Brain microvascular endothelial cell (primary cell): ENCODE measurements at regions not wholly inside any gene's neighbourhood (a gene's known extent, or its start where the extent isn't known, plus 50 kb on each side); places are given as distances from the start of the nearest gene placed in this dataset.

Experiments used
- DNase-seq: peaks from one replicate; pipeline ENCODE4 v3.0.0-alpha.2; 2020
- H3K27ac ChIP-seq: fragments of 250-450 bp; sonication (Bioruptor Pico); 2 replicates; pipeline ENCODE4 v1.5.1; 2020; ENCODE audit warnings: mild to moderate bottlenecking, moderate library complexity
- H3K27me3 ChIP-seq: fragments of 250-450 bp; sonication (Bioruptor Pico); replicated peaks from 2 replicates; pipeline ENCODE4 v1.5.1; 2020; ENCODE audit warnings: mild to moderate bottlenecking
- H3K36me3 ChIP-seq: fragments of 250-450 bp; sonication (Bioruptor Pico); replicated peaks from 2 replicates; pipeline ENCODE4 v1.5.1; 2020; ENCODE audit warnings: mild to moderate bottlenecking
- H3K4me3 ChIP-seq: 2 replicates; pipeline ENCODE4 v1.5.1; 2011; ENCODE audit warnings: low read depth, mild to moderate bottlenecking, control low read depth, low read length, moderate library complexity
- CTCF ChIP-seq: IDR thresholded peaks from 2 replicates; pipeline ENCODE4 v1.5.1; 2011; ENCODE audit warnings: low read depth, mild to moderate bottlenecking, moderate library complexity, low read length, control low read depth, inconsistent platforms; ENCODE audit errors: missing control alignments
- in situ Hi-C: cut with HindIII; loops from 2 replicates; pipeline ENCODE4 v1.10.0; 2017; ENCODE audit warnings: low sequenced_read_pairs, low pct_ligation_motif_present

DNA sequence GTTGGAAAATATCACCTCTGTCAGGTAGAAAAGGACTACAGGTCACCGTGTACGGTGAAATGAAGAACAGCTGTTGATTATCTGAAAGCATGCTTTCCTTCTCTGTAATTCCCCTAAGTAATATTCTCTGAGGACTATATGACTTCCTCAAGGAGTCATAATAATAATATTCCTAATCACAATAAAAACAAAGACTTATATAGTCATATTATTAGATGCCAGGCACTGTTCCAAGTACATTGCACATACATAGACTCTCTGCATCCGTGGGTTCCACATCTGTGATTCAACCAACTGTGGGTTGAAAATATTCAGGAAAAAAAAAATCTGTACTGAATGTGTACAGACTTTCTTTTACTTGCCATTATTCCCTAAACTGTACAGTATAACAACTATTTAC lies 512.4 kb upstream of the ID2 start:
- no peaks in the 10 kb centered on the region for H3K36me3 ChIP-seq
- DNase-seq = peak; percentile 91
- in situ Hi-C loops = no loop called here
- no peaks in the 10 kb centered on the region for H3K27me3 ChIP-seq
- no peak overlapping the region for H3K4me3 ChIP-seq
- H3K27ac ChIP-seq = peak overlapping the region; percentile 87
- TF ChIP-seq CTCF = no peak

- TF ChIP-seq CTCF = no peak
- no peaks in the 10 kb centered on the region for H3K27me3 ChIP-seq
- no peak overlapping the region for H3K4me3 ChIP-seq
- peak overlapping the region; percentile 60 for H3K27ac ChIP-seq
- DNase-seq = no peak
- no peaks in the 10 kb centered on the region for H3K36me3 ChIP-seq
- in situ Hi-C loops = no loop called here
These were observed 511.1 kb upstream of the ID2 start for GRCh38 chr2:8170552-8171327.

- no peaks in the 10 kb centered on the region for H3K36me3 ChIP-seq
- in situ Hi-C loops = no loop called here
- DNase-seq = peak; percentile 54
- TF ChIP-seq CTCF = no peak
- H3K27me3 ChIP-seq = no peaks in the 10 kb centered on the region
- H3K27ac ChIP-seq = peak overlapping the region; percentile 34
- H3K4me3 ChIP-seq = no peak overlapping the region
These were observed 510.2 kb upstream of the ID2 start for GRCh38 chr2:8171608-8172007.

GRCh38 chr2:8172661-8173060 lies 509.2 kb upstream of the ID2 start:
- no peaks in the 10 kb centered on the region for H3K27me3 ChIP-seq
- no peaks in the 10 kb centered on the region for H3K36me3 ChIP-seq
- in situ Hi-C loops = no loop called here
- no peak overlapping the region for H3K4me3 ChIP-seq
- H3K27ac ChIP-seq = no peak overlapping the region
- DNase-seq = no peak
- TF ChIP-seq CTCF = no peak

- Histone ChIP-seq H3K4me3 (no peak overlapping the region), H3K36me3 (no peaks in the 10 kb centered on the region), H3K27me3 (no peaks in the 10 kb centered on the region), H3K27ac (no peak overlapping the region)
- DNase-seq = no peak
- in situ Hi-C loops = no loop called here
- no peak for TF ChIP-seq CTCF
These were observed 507.1 kb upstream of the ID2 start for GRCh38 chr2:8174641-8175257.

GRCh38 chr2:8176887-8177286 lies 505.0 kb upstream of the ID2 start:
- Histone ChIP-seq H3K36me3 (no peaks in the 10 kb centered on the region), H3K4me3 (no peak overlapping the region), H3K27ac (no peak overlapping the region), H3K27me3 (no peaks in the 10 kb centered on the region)
- in situ Hi-C loops = no loop called here
- TF ChIP-seq CTCF = no peak
- no peak for DNase-seq
